GM12891 (cell line): ENCODE measurements at regions not wholly inside any gene's neighbourhood (a gene's known extent, or its start where the extent isn't known, plus 50 kb on each side); places are given as distances from the start of the nearest gene placed in this dataset.

Source experiments
- POLR2A ChIP-seq: IDR thresholded peaks from 2 replicates; pipeline ENCODE4 v1.6.1; 2011; ENCODE audit warnings: low read depth, low read length, control low read depth
- POLR2AphosphoS5 ChIP-seq: IDR thresholded peaks from 2 replicates; pipeline ENCODE4 v1.6.1; 2011; ENCODE audit warnings: low read depth, low read length, control low read depth

GRCh38 chr11:116114198-116114651 lies 610.0 kb upstream of the CADM1 start:
- TF ChIP-seq POLR2AphosphoS5 = no peak
- TF ChIP-seq POLR2A = no peak
